Left cardiac atrium (tissue), 4 donors: ENCODE measurements at regions not wholly inside any gene's neighbourhood (a gene's known extent, or its start where the extent isn't known, plus 50 kb on each side); places are given as distances from the start of the nearest gene placed in this dataset.
A peak's percentile ranks its signal among the peaks of the same experiment; 100 is the strongest.
"Not testable (repeated sequence)": the region's sequence is repeated elsewhere in the genome, so short reads cannot be mapped to it uniquely, and the experiment has no call there.

ENCODE experiments used
- ATAC-seq, 2 donors: fragments of 200-7000 bp; cut with Tn5 transposase; one replicate each; pipeline ENCODE4 v1.9.1; 2020; ENCODE audit warnings: mild to moderate bottlenecking in 2 of 2, moderate library complexity in 2 of 2
- DNase-seq: peaks from one replicate; pipeline ENCODE4 v3.0.0-alpha.2; 2020
- intact Hi-C, 2 donors: fragments of 100-400 bp; cut with DNase I; formaldehyde crosslinking; loops; one replicate each; pipeline versions ENCODE4 v1.14.1 to v1.15.1; 2022 to 2023
- donor health status: DM: no; HTN: yes; CAD: no.
- donor health status: DM: no; HTN: yes; CAD: no; lungs with severe emphysema.
- donor health status: DM: yes; HTN: yes; CAD: no.
- donor health status: Dilated cardiomyopathy.

GRCh38 chr6:170155464-170156196 is 135.2 kb downstream of the DLL1 start:
- DNase-seq: no peak
- intact Hi-C loops: no loop called here
- ATAC-seq: no peak

DNA sequence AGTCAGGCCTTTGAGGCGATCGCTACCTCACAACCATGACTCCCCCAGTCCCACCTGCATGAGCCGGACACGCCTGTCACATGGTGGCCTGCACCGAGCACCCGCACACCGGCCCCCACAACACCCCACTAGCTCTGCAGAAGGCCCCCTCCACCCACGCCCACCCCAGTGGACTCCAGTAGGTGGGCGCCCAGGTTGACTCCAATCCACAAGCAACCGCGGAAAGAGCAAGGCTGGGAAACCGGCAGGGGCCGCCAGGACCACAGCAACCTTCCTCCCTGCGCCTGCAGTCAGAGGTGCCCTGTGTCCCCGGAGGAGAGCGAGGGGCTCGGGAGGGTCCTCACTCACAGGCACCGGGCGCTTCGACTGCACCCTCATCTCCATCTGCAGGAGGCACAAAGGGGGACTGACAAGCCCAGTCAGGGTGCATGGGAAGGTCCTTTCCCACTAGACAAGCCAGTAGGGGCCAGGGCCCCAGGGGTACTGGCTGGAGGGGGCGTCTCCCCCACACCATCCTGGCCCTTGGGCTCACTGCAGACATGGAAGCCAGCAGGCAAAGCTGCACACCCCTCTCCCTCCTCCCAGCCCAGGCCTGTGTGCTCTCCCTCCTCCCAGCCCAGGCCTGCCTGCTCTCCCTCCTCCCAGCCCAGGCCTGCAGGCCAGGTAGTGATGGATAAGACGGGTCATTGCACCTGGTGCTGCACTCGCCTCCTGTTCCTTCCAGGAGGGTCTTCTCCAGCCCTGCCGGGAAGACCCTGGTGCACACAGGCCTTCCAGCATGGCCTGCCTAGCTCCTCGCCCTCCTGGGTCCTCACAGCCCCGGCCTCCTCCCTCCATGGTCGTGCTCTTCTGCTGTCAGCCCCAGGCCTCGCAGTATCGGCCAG is 137.2 kb downstream of the DLL1 start:
- intact Hi-C loops: no loop called here
- ATAC-seq (no peak), DNase-seq (no peak)

- DNase-seq: peak; percentile 61
- intact Hi-C loops: no loop called here
- peak; percentile 18 to 53 for ATAC-seq
Measured at GRCh38 chr6:170152989-170153388, 137.9 kb downstream of the DLL1 start.

DNA sequence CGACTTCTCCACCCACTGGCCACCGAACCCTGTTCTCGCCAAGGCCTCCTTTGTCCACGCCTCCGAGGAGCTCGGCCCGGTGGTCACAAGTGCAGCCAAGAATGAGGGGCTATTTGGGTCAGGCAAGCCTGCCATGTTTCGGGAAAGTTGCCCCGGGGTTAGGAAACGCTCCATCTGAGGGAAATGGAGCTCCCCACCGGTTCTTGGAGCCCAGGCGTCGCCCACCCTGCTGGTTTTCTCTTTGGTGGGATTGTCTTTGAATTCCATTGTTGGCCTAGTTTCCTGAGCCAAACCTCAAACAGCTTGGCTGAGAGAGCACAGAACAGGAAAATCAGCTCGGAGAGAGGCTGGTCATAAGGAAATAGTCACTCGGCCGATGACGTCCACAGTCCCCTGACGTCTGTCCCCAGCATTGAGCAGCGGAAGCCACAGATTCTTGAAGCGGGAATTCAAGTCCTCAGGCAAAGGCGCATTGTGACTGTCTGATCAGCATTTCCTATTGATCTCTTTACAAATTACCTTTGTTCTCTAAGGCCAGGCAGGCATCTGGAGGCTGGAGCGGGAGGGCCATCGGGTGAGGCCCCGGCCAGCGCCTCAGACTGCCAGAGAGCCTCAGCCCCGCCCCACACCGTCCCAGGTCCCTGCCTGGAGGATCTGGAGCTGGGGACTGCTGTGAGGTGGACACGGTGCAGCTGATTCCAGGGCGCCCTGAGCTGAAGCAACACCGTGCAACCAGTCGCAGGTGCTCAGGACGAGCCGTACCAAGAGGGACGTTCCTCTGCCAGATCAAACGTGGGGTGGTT is 138.6 kb downstream of the DLL1 start:
- DNase-seq: peak; percentile 68
- intact Hi-C loops: no loop called here
- peak; percentile 55 to 70 for ATAC-seq

DNA sequence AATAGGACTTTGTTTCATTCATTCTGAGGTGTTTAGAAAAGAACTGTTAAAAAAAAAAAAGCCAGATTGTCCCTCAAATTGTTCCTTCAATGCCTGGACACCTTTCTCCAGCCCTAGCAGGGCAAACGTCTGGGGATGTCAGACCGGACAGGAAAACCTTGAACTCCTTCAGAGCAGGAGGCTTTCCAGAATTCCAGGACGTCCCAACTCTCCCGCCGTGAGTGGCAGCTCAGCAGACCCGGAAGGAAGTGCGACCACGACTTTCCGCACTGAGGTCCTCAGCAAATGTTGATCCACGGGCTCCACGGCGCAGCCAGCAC is 139.1 kb downstream of the DLL1 start:
- DNase-seq (no peak), ATAC-seq (peak in 1 of 2 donors; percentile 4)
- intact Hi-C loops: no loop called here

DNA sequence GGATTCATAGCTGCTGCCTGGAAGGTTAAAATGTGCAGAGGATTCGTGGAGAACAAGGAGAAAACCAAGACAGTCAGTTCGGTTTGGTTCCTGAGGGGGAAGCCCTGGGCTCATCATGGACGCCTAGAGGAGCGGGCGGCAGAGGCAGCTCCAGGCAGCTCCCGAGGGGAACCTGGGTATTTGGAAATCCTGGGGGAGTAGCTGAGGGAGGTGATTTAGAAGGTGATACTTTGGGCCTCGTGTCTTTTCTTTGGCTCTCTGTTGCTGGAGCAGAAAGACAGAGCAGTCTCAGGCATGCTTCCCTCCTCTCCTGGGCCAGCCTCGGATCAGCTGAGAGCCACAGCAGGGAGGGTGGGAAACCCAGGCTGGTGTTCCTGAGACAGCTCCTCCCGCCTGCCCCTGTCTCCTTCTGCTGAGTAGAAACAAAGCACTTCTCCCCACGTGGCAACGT is 139.5 kb downstream of the DLL1 start:
- peak in 1 of 2 donors; percentile 18 for ATAC-seq
- intact Hi-C loops: no loop called here
- DNase-seq: no peak

GRCh38 chr6:170150590-170150945 is 140.3 kb downstream of the DLL1 start:
- no peak for DNase-seq
- intact Hi-C loops: no loop called here
- no peak for ATAC-seq

DNA sequence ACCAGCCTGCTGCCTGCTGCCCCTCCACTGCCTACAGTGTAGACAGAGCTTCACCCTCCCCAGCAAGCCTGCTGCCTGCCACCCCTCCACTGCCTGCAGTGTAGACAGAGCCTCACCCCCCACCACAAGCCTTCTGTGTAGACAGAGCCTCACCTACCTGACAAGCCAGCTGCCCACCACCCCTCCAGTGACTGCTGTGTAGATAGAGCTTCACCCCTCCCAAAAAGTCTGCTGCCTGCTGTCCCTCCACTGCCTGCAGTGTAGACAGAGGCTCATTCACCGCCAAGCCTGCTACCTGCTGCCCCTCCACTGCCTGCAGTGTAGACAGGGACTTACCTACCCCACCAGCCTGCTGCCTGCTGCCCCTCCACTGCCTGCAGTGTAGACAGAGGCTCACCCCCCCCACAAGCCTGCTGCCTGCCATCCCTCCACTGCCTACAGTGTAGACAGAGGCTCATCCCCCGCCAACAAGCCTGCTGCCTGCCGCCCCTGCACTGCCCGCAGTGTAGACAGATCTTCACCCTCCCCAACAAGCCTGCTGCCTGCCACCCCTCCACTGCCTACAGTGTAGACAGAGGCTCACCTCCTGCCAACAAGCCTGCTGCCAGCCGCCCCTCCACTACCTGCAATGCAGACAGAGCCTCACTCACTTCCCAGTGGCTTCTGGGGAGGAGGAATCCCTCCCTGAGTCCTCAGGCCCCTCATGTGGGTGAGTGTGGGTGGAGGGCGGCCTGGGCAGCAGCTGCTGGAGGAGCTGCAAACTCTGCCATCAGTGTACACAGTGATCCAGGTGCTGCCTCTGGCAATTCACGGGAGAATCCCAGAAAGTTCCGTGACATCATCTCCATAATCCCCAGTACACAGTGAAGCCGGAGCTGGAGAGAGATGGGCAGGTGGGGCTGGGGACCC is 140.9 kb downstream of the DLL1 start:
- DNase-seq (no peak), ATAC-seq (no peak)
- intact Hi-C loops: no loop called here

DNA sequence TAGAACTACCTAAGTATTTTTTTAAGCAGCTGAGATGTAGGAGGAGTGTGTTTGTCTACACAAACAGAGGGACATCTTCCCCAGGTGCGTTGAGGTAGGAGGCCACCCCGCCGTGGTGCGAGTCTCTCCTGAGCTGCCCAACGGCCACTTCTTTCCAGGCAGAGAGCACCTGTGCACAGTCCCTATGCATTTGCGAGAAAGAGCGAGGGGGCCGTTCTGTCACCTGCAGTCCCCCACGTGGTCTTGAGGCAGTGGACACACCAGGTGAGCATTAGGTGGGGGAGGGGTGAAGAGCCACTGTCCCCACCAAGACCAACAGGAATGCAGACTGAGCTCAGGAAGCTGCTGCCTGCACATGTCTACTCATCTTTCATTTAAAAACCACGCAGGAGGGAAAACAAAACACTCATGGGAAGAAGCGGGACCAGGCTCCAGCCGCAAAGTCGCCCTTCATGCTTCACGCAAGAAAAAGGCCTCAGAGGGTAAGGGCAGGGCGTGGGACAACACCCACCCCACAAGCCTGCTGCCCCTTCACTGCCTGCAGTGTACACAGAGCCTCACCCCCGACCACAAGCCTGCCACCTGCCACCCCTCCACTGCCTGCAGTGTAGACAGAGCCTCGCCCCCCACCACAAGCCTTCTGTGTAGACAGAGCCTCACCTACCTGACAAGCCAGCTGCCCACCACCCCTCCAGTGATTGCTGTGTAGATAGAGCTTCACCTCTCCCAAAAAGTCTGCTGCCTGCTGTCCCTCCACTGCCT is 142.0 kb downstream of the DLL1 start:
- intact Hi-C loops: no loop called here
- ATAC-seq: no peak
- DNase-seq: no peak

GRCh38 chr6:170147832-170148708 is 142.8 kb downstream of the DLL1 start:
- DNase-seq (no peak), ATAC-seq (peak; percentile 37 to 50)
- intact Hi-C loops: no loop called here

GRCh38 chr6:170147056-170147787 is 143.7 kb downstream of the DLL1 start:
- ATAC-seq: peak; percentile 32 to 42
- intact Hi-C loops: no loop called here
- DNase-seq: no peak

DNA sequence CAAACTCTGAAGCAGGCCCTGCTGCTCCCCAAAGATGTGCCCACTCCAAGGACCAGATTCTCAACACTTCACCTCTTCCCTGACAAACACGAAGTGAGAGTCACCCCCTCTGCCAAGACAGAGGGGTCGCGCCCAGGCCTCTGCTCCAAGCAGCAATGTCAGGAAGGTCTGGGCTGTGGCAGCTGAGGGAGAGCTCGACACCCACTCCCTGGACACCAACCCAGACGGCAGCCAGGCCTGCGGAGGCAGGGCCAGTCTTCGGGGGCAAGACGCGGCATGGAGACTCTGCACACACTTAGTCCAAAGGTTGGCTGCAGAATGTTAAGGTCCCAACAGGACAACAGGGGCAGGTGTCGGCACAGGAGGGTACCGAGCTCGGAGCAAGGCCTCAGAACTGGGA is 144.2 kb downstream of the DLL1 start:
- ATAC-seq: no peak
- DNase-seq: no peak
- intact Hi-C loops: no loop called here

DNA sequence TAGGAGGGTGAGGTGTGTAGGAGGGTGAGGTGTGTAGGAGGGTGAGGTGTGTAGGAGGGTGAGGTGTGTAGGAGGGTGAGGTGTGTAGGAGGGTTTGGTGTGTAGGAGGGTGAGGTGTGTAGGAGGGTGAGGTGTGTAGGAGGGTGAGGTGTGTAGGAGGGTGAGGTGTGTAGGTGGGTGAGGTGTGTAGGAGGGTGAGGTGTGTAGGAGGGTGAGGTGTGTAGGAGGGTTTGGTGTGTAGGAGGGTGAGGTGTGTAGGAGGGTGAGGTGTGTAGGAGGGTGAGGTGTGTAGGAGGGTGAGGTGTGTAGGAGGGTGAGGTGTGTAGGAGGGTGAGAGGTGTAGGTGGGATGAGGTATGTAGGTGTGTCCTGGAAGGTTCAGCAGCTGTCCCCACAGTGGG is 144.7 kb downstream of the DLL1 start:
- DNase-seq, ATAC-seq, intact Hi-C loops: not testable (repeated sequence)

DNA sequence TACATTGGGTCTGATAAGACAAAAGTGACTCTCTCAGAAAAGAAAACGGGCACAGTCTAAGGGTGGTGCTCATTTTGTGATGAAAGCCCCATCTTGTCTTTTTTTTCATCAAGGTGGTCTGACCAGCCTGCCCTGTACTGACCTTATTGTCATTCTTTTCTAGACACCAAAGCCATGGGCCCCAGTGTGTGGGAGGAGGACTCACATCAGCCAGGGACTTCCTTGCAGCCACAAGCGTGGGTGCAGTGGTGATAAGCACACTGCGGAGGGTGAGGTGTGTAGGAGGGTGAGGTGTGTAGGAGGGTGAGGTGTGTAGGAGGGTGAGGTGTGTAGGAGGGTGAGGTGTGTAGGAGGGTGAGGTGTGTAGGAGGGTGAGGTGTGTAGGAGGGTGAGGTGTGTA is 145.2 kb downstream of the DLL1 start:
- DNase-seq, ATAC-seq, intact Hi-C loops: not testable (repeated sequence)

- intact Hi-C loops: no loop called here
- no peak for ATAC-seq
- DNase-seq: no peak
Measured at GRCh38 chr6:170145272-170145592, 145.6 kb downstream of the DLL1 start.

- intact Hi-C loops: no loop called here
- no peak for DNase-seq
- ATAC-seq: no peak
Measured at GRCh38 chr6:170144571-170145271, 146.2 kb downstream of the DLL1 start.
